Lower leg skin (tissue), 4 donors: ENCODE measurements at regions not wholly inside any gene's neighbourhood (a gene's known extent, or its start where the extent isn't known, plus 50 kb on each side); places are given as distances from the start of the nearest gene placed in this dataset.

Experiments used
- DNase-seq, 2 donors: peaks; one replicate each; pipeline ENCODE4 v3.0.0-alpha.2; 2019; ENCODE audit warnings: low spot score in 2 of 2
- H3K4me3 ChIP-seq: fragments of 200-600 bp; sonication (generic); 2 replicates; pipeline ENCODE4 v1.5.1; 2017; ENCODE audit warnings: mild to moderate bottlenecking, low read depth; ENCODE audit not compliant: poor library complexity, severe bottlenecking
- CTCF ChIP-seq, 3 donors: fragments of 450-650 bp; IDR thresholded peaks; one replicate each; pipeline ENCODE4 v1.5.1; 2016; ENCODE audit warnings: antibody characterized with exemption in 3 of 3, mild to moderate bottlenecking in 3 of 3, moderate library complexity in 2 of 3
- POLR2A ChIP-seq, 2 donors: fragments of 450-650 bp; IDR thresholded peaks; one replicate each; pipeline ENCODE4 v1.6.1; 2016 to 2017; ENCODE audit warnings: antibody characterized with exemption in 2 of 2, mild to moderate bottlenecking in 1 of 2, moderate library complexity in 1 of 2
- WGBS, 2 donors: methylation state at CpG; one replicate each; pipeline ENCODE4 v1.1.5; 2018; 5-methylcytosine and 5-hydroxymethylcytosine counted together
- intact Hi-C: fragments of 100-400 bp; cut with DNase I; formaldehyde crosslinking; loops from one replicate; pipeline ENCODE4 v1.15.0; 2023; ENCODE audit warnings: low total_unique reads

GRCh38 chr16:6349725-6350124 lies 982.9 kb upstream of the RBFOX1 start:
- no peak for DNase-seq
- TF ChIP-seq CTCF (IDR thresholded peaks at IDR 0.05) = no peak
- TF ChIP-seq POLR2A (IDR thresholded peaks at IDR 0.05) = no peak
- intact Hi-C loops = no loop called here
- 71 to 76% methylated on average over 4 of the region's 4 CpGs for WGBS, 2 donors
- H3K4me3 ChIP-seq = no peak overlapping the region

DNA sequence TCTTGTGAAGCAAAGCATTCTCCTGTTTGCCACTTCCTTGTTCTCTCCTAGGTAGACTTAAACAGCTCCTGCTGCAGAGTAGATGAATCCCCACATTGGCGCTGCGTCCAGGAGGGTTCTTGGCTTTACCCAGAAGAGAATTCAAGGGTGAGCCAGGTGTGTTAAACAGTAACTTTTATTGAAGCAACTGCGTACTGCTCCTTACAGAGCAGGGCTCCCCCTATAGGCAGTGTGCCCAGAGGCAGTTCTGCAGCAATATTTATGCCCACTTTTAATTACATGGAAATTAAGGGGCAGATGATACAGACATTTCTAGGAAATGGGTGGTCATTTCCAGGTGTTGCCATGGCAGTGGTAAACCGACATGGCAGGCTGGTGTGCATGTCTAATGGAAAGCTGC lies 987.6 kb upstream of the RBFOX1 start:
- no peak overlapping the region for H3K4me3 ChIP-seq
- 94 to 97% methylated on average over 4 of the region's 4 CpGs for WGBS, 2 donors
- no peak for DNase-seq
- TF ChIP-seq POLR2A (IDR thresholded peaks at IDR 0.05) = no peak
- TF ChIP-seq CTCF (IDR thresholded peaks at IDR 0.05) = no peak
- intact Hi-C loops = no loop called here

- intact Hi-C loops = no loop called here
- TF ChIP-seq POLR2A (IDR thresholded peaks at IDR 0.05) = no peak
- no peak for TF ChIP-seq CTCF (IDR thresholded peaks at IDR 0.05)
- 18 to 24% methylated on average over 2 of the region's 2 CpGs for WGBS, 2 donors
Observed at GRCh38 chr16:6343157-6343556, 989.5 kb upstream of the RBFOX1 start.

GRCh38 chr16:6341981-6342380 lies 990.7 kb upstream of the RBFOX1 start:
- TF ChIP-seq POLR2A (IDR thresholded peaks at IDR 0.05) (no peak), CTCF (IDR thresholded peaks at IDR 0.05) (no peak)
- no peak for DNase-seq
- 41 to 55% methylated on average over 3 of the region's 3 CpGs for WGBS, 2 donors
- intact Hi-C loops = no loop called here
- no peak overlapping the region for H3K4me3 ChIP-seq

More at GRCh38 chr16:6343157-6343556, 989.5 kb upstream of the RBFOX1 start:
- no peak overlapping the region for H3K4me3 ChIP-seq
- no peak for DNase-seq

- WGBS, 2 donors = 60 to 70% methylated on average over 6 of the region's 6 CpGs
- H3K4me3 ChIP-seq = no peak overlapping the region
- intact Hi-C loops = no loop called here
- no peak for DNase-seq
- TF ChIP-seq POLR2A (IDR thresholded peaks at IDR 0.05) (no peak), CTCF (IDR thresholded peaks at IDR 0.05) (no peak)
Observed at GRCh38 chr16:6335072-6335471, 997.6 kb upstream of the RBFOX1 start.

DNA sequence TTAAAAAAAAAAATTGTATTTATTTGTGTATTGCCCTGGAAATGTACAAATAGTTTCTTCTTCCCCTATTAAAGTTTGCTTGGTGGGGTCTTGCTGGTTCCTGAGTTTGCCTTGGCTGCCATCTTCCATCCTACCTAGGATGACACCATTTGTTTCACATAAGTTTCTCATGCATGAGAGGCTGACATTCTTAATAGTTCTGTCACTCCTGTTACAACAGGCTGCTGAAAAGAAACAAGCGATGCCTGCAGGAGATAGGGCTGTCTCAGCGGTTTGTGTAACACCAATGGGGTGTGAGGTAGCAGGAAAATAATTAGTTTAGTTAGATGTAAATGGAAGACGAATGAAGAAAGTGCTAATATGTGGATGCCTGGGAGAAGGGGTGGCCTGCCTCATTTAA lies 1000.9 kb upstream of the RBFOX1 start:
- H3K4me3 ChIP-seq = no peak overlapping the region
- 39 to 43% methylated on average over 3 of the region's 3 CpGs for WGBS, 2 donors
- no peak for DNase-seq
- intact Hi-C loops = no loop called here
- TF ChIP-seq CTCF (IDR thresholded peaks at IDR 0.05) = no peak
- TF ChIP-seq POLR2A (IDR thresholded peaks at IDR 0.05) = no peak
